Muscle layer of duodenum (tissue), 2 donors: ENCODE measurements at regions not wholly inside any gene's neighbourhood (a gene's known extent, or its start where the extent isn't known, plus 50 kb on each side); places are given as distances from the start of the nearest gene placed in this dataset.

ENCODE experiments used
- H3K27ac ChIP-seq: one replicate; pipeline ENCODE4 v1.7.0; 2013; ENCODE audit warnings: mild to moderate bottlenecking, low read length
- H3K27me3 ChIP-seq: one replicate; pipeline ENCODE4 v1.7.0; 2013; ENCODE audit warnings: low read depth, mild to moderate bottlenecking, control low read depth, low read length
- H3K36me3 ChIP-seq, 2 donors: one replicate each; pipeline ENCODE4 v1.7.0; 2013; ENCODE audit warnings: low read length in 2 of 2, control low read depth in 1 of 2, mild to moderate bottlenecking in 1 of 2; ENCODE audit not compliant: insufficient read depth in 2 of 2, control insufficient read depth in 1 of 2
- H3K4me1 ChIP-seq, 2 donors: one replicate each; pipeline ENCODE4 v1.7.0; 2013; ENCODE audit warnings: low read length in 2 of 2, mild to moderate bottlenecking in 2 of 2, control low read depth in 1 of 2, moderate library complexity in 1 of 2; ENCODE audit not compliant: insufficient read depth in 2 of 2, control insufficient read depth in 1 of 2
- H3K4me3 ChIP-seq, 2 donors: one replicate each; pipeline ENCODE4 v1.7.0; 2013; ENCODE audit warnings: low read length in 2 of 2, low read depth in 1 of 2, mild to moderate bottlenecking in 1 of 2
- H3K9me3 ChIP-seq, 2 donors: one replicate each; pipeline ENCODE4 v1.7.0; 2013; ENCODE audit warnings: low read length in 2 of 2, control low read depth in 1 of 2, mild to moderate bottlenecking in 1 of 2; ENCODE audit not compliant: control insufficient read depth in 1 of 2
- donor health status: healthy.

DNA sequence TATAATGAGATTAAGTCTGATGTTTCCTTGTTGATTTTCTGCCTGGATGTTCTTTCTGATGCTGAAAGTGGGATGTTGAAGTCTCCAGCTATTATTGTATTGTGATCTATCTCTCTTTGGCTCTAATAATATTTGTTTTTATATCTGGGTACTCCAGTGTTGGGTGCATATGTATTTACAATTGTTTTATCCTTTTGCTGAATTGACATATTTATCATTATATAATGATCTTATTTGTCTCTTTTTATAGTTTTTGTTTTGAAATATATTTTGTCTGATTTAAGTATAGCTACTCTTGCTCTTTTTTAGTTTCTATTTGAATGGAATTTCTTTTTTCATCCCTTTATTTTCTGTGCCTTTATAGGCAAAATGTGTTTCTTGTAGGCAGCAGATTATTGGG lies 522.2 kb upstream of the NEGR1 start:
- Histone ChIP-seq H3K4me3 (no peak overlapping the region), H3K27ac (no peak overlapping the region), H3K36me3 (no peaks in the 10 kb centered on the region), H3K4me1 (no peaks in the 10 kb centered on the region), H3K9me3 (no peaks in the 10 kb centered on the region), H3K27me3 (no peaks in the 10 kb centered on the region)

- H3K27ac ChIP-seq = no peak overlapping the region
- no peaks in the 10 kb centered on the region for H3K4me1 ChIP-seq
- no peaks in the 10 kb centered on the region for H3K36me3 ChIP-seq
- no peaks in the 10 kb centered on the region for H3K27me3 ChIP-seq
- H3K4me3 ChIP-seq = no peak overlapping the region
- H3K9me3 ChIP-seq = no peaks in the 10 kb centered on the region
Observed at GRCh38 chr1:72781038-72781437, 498.7 kb upstream of the NEGR1 start.

DNA sequence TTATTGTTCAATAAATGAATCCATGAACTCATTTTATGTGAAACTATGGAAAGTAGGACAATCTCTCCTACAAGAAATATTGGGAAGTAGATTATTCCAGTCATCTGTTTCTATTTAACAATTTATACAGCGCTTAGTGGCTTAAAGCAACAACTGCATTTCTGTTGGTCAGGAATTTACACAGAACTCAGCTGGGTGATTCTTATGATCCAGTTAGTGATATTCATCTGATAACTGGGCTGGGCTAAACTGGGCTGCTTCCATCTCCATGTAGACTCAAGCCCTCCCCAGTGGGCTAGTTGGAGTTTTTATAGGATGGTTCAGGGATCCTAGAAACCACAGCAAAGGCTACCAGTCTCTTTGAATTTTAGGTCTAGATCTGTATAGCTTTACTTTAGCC lies 497.9 kb upstream of the NEGR1 start:
- no peaks in the 10 kb centered on the region for H3K9me3 ChIP-seq
- no peaks in the 10 kb centered on the region for H3K4me1 ChIP-seq
- H3K27me3 ChIP-seq = no peaks in the 10 kb centered on the region
- no peak overlapping the region for H3K4me3 ChIP-seq
- no peaks in the 10 kb centered on the region for H3K36me3 ChIP-seq
- no peak overlapping the region for H3K27ac ChIP-seq

DNA sequence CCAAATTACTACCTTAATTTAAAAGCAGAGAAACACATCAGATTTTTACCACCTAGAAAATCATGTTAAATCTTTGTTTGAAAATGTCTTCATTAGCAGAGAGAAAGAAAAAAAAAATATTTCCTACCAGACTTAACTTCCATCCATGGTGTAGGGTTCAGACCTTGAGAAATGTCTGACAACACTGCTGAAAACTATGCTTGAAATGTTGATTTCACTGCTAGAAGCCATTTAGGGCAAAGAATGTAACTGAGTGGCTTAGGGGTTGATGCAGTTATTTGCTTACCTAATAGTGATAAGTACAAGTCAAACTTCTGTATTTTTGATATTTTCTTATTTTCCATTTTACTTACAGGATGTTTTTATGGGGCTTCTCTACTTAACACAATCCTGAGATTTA lies 495.6 kb upstream of the NEGR1 start:
- no peaks in the 10 kb centered on the region for H3K4me1 ChIP-seq
- H3K27ac ChIP-seq = no peak overlapping the region
- H3K4me3 ChIP-seq = no peak overlapping the region
- H3K36me3 ChIP-seq = no peaks in the 10 kb centered on the region
- H3K9me3 ChIP-seq = no peaks in the 10 kb centered on the region
- H3K27me3 ChIP-seq = no peaks in the 10 kb centered on the region

GRCh38 chr1:72763481-72763880 lies 481.1 kb upstream of the NEGR1 start:
- Histone ChIP-seq H3K4me1 (no peaks in the 10 kb centered on the region), H3K9me3 (peaks cover 0 to 3% of the 10 kb centered on the region in 2 donors), H3K36me3 (no peaks in the 10 kb centered on the region), H3K27ac (no peak overlapping the region), H3K4me3 (no peak overlapping the region), H3K27me3 (no peaks in the 10 kb centered on the region)

GRCh38 chr1:72759486-72759885 lies 477.1 kb upstream of the NEGR1 start:
- H3K9me3 ChIP-seq = peaks cover 0 to 3% of the 10 kb centered on the region in 2 donors
- no peak overlapping the region for H3K27ac ChIP-seq

GRCh38 chr1:72757843-72758242 lies 475.5 kb upstream of the NEGR1 start:
- Histone ChIP-seq H3K27me3 (no peaks in the 10 kb centered on the region), H3K4me3 (no peak overlapping the region), H3K4me1 (no peaks in the 10 kb centered on the region), H3K9me3 (peaks cover 0 to 3% of the 10 kb centered on the region in 2 donors), H3K36me3 (no peaks in the 10 kb centered on the region), H3K27ac (no peak overlapping the region)

More at GRCh38 chr1:72759486-72759885, 477.1 kb upstream of the NEGR1 start:
- no peaks in the 10 kb centered on the region for H3K36me3 ChIP-seq
- no peaks in the 10 kb centered on the region for H3K27me3 ChIP-seq
- no peak overlapping the region for H3K4me3 ChIP-seq
- H3K4me1 ChIP-seq = no peaks in the 10 kb centered on the region

GRCh38 chr1:72745413-72745812 lies 463.1 kb upstream of the NEGR1 start:
- Histone ChIP-seq H3K4me1 (no peaks in the 10 kb centered on the region), H3K36me3 (no peaks in the 10 kb centered on the region)

GRCh38 chr1:72734415-72734814 lies 452.1 kb upstream of the NEGR1 start:
- H3K9me3 ChIP-seq = peaks cover 0 to 4% of the 10 kb centered on the region in 2 donors
- H3K36me3 ChIP-seq = no peaks in the 10 kb centered on the region
- H3K27me3 ChIP-seq = no peaks in the 10 kb centered on the region
- H3K4me3 ChIP-seq = no peak overlapping the region
- H3K4me1 ChIP-seq = no peaks in the 10 kb centered on the region
- no peak overlapping the region for H3K27ac ChIP-seq

More at GRCh38 chr1:72745413-72745812, 463.1 kb upstream of the NEGR1 start:
- H3K27ac ChIP-seq = no peak overlapping the region
- H3K4me3 ChIP-seq = no peak overlapping the region
- no peaks in the 10 kb centered on the region for H3K9me3 ChIP-seq
- no peaks in the 10 kb centered on the region for H3K27me3 ChIP-seq

GRCh38 chr1:72724951-72725861 lies 442.9 kb upstream of the NEGR1 start:
- Histone ChIP-seq H3K4me1 (no peaks in the 10 kb centered on the region), H3K36me3 (no peaks in the 10 kb centered on the region), H3K4me3 (no peak overlapping the region), H3K27me3 (no peaks in the 10 kb centered on the region), H3K27ac (no peak overlapping the region), H3K9me3 (no peaks in the 10 kb centered on the region)

DNA sequence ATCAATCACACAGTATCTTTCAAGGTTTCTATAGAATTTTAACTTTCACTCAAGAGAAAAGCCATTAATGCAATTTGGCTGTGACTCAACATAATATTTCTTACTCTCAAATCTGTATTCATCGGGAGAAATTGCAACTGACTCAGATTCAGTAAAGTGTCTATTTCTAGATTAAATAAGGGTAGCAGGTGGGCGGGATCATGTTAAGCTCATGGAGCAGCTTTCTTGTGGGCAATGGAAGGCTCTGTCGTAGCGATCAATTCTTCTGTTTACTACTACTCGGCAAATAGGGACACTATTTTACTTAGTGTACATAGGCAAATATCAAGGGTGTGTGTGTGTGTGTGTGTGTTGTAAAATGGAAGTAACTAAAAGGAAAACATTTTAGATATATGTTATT lies 423.6 kb upstream of the NEGR1 start:
- no peaks in the 10 kb centered on the region for H3K27me3 ChIP-seq
- no peaks in the 10 kb centered on the region for H3K9me3 ChIP-seq
- no peaks in the 10 kb centered on the region for H3K36me3 ChIP-seq
- no peaks in the 10 kb centered on the region for H3K4me1 ChIP-seq
- no peak overlapping the region for H3K27ac ChIP-seq
- no peak overlapping the region for H3K4me3 ChIP-seq
